Ovary (tissue), 3 donors: ENCODE measurements at regions not wholly inside any gene's neighbourhood (a gene's known extent, or its start where the extent isn't known, plus 50 kb on each side); places are given as distances from the start of the nearest gene placed in this dataset.

Experiments
- CTCF ChIP-seq, 3 donors: fragments of 450-650 bp in 2 of 3; fragments of 200-600 bp in 1 of 3; IDR thresholded peaks; one replicate each; pipeline versions ENCODE4 v1.5.1 to v1.8.0; 2016 to 2022; ENCODE audit warnings: antibody characterized with exemption in 3 of 3, mild to moderate bottlenecking in 1 of 3
- POLR2A ChIP-seq: fragments of 450-650 bp; IDR thresholded peaks from one replicate; pipeline ENCODE4 v1.6.1; 2017; ENCODE audit warnings: antibody characterized with exemption, mild to moderate bottlenecking, moderate library complexity
- donor health status: DM: no; HTN: no; CAD: no.

GRCh38 chr6:110552901-110553641 is 76.7 kb upstream of the SLC22A16 start:
- TF ChIP-seq CTCF (IDR thresholded peaks at IDR 0.05) (no peak), POLR2A (no peak)
